Neuron (in vitro differentiated cells): ENCODE measurements at regions not wholly inside any gene's neighbourhood (a gene's known extent, or its start where the extent isn't known, plus 50 kb on each side); places are given as distances from the start of the nearest gene placed in this dataset.

Experiments used
- H2AFZ ChIP-seq: one replicate; pipeline ENCODE4 v1.6.1; 2013; ENCODE audit warnings: low read depth, mild to moderate bottlenecking, inconsistent platforms, low read length, moderate library complexity
- H3K27me3 ChIP-seq: one replicate; pipeline ENCODE4 v1.6.1; 2013; ENCODE audit warnings: low read length; ENCODE audit not compliant: insufficient read depth
- H3K36me3 ChIP-seq: one replicate; pipeline ENCODE4 v1.6.1; 2013; ENCODE audit warnings: low read length; ENCODE audit not compliant: insufficient read depth
- H3K4me1 ChIP-seq: one replicate; pipeline ENCODE4 v1.6.1; 2013; ENCODE audit warnings: low read length; ENCODE audit not compliant: insufficient read depth
- H3K4me3 ChIP-seq: 2 replicates; pipeline ENCODE4 v1.5.1; 2013; ENCODE audit warnings: mild to moderate bottlenecking, low read length, moderate library complexity
- H3K9me3 ChIP-seq: one replicate; pipeline ENCODE4 v1.6.1; 2013; ENCODE audit warnings: low read length

DNA sequence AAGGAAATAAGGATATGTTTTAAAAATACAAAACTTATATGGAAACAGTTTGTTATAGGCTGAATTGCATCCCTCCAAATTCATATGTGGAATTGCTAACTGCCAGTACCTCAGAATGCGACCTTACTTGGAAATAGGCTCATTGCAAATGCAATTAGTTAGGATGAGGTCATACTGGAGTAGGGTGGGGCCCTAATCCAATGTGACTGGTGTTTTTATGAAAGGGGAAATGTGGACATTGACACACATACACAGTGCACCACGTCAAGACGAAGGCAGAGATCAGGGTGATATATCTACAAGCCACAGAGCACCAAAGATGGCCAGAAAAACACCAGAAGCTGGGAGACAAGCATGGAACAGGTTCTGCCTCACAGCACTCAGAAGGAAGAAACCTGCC is 494.2 kb downstream of the TSN start:
- no peaks in the 10 kb centered on the region for H3K27me3 ChIP-seq
- no peak overlapping the region for H3K4me3 ChIP-seq
- no peaks in the 10 kb centered on the region for H3K36me3 ChIP-seq
- H2AFZ ChIP-seq, result no peak overlapping the region
- H3K9me3 ChIP-seq, result no peaks in the 10 kb centered on the region
- H3K4me1 ChIP-seq, result no peaks in the 10 kb centered on the region

DNA sequence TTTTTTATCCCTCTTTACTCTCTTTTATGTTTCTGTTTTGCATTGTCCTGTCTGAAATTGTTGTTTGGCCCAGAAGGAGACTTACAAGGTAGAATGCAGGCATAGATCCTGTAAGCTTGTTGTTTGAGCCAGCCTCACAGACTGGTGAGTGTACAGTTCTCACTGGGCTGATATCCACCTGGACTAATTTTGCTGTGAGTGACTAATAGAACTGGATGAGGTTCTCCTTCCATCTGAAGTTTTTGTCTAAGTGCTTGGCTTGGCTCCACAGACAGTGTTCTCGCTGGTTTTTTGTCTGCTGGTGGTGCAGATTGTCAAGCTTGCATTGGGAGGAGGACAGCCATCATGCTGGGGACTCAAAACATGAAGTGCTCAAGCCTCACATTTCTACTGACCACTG is 495.7 kb downstream of the TSN start:
- H3K27me3 ChIP-seq, result no peaks in the 10 kb centered on the region
- H3K4me3 ChIP-seq, result no peak overlapping the region
- H3K4me1 ChIP-seq, result no peaks in the 10 kb centered on the region
- no peak overlapping the region for H2AFZ ChIP-seq
- no peaks in the 10 kb centered on the region for H3K36me3 ChIP-seq
- H3K9me3 ChIP-seq, result no peaks in the 10 kb centered on the region

DNA sequence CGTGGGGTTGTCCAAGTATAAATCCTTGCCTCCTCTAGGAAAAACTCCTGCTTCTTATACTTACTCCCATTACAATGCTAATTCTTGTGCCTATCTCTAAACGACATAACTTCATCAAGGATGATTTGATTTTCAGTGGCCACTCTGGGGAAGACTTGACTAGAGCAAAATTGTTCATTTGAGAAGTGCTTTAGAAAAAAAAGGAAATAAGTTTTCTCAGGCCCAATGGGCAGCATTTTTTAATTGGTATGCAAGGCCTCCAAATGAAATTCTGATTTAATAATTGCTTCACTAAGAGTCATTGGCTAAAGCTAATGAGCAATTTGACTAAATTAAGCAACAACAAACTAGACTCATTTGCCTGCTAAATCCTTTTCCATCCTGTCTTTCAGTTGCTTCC is 496.1 kb downstream of the TSN start:
- H3K4me3 ChIP-seq, result no peak overlapping the region
- H3K4me1 ChIP-seq, result no peaks in the 10 kb centered on the region
- no peaks in the 10 kb centered on the region for H3K27me3 ChIP-seq
- H3K9me3 ChIP-seq, result no peaks in the 10 kb centered on the region
- H2AFZ ChIP-seq, result no peak overlapping the region
- no peaks in the 10 kb centered on the region for H3K36me3 ChIP-seq

DNA sequence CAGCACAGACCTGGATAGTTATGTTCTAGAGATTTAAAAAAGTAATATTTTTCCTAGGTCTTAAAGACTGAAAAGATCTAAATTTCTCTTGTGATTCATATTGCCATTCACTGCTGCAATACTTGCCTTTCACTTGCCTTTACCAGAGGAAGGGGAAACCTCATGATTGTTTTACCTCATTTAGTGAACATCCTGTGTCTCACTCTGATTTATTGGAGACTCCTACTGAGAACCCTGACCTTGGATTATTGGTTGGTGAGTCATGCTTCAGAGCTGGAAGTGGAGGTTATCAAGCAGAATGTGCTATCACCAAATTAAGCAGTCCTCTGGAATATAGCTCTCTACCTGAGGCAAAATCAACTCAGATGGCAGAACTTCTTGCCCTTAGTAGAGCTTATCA is 500.5 kb downstream of the TSN start:
- Histone ChIP-seq H3K4me1 (no peaks in the 10 kb centered on the region), H2AFZ (no peak overlapping the region), H3K4me3 (no peak overlapping the region), H3K27me3 (no peaks in the 10 kb centered on the region), H3K36me3 (no peaks in the 10 kb centered on the region), H3K9me3 (no peaks in the 10 kb centered on the region)

DNA sequence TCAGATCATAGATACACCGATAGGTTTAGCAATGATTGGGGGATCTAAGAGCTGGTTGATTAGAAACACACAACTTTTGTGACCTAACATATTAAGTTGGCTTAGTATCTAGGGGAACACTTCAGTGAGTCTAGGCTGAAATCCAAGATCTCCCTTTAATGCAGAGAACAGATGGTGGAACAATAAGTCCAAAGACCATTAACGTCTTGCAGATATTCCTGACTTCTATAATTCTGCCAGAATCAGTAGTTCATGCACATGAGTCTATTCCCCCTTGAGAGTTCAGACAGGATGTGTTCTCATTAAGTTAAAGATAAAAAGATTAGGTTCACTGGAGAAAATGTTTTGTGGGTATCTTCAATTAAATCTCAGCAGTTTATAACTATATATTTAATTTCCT is 506.5 kb downstream of the TSN start:
- no peaks in the 10 kb centered on the region for H3K27me3 ChIP-seq
- no peaks in the 10 kb centered on the region for H3K36me3 ChIP-seq
- H3K9me3 ChIP-seq, result no peaks in the 10 kb centered on the region
- no peaks in the 10 kb centered on the region for H3K4me1 ChIP-seq
- H3K4me3 ChIP-seq, result no peak overlapping the region
- H2AFZ ChIP-seq, result no peak overlapping the region

DNA sequence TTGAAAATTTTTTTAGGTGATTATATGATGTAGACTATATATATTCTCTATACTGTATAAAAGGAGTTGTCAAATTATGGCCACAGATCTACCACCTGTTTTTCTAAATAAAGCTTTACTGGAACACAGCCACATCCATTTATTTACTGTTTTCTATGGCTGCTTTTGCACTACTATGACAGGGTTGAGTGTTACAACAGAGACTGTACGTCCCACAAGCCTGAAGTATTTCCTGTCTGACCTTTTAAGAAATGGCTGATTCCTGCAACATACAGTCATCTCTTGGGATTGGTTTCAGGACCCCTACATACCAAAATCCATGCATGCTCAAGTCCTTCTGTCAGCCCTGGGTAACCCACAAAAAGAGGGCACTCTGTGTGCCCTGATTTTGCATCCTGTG is 508.3 kb downstream of the TSN start:
- Histone ChIP-seq H3K4me3 (no peak overlapping the region), H2AFZ (no peak overlapping the region), H3K9me3 (no peaks in the 10 kb centered on the region), H3K4me1 (no peaks in the 10 kb centered on the region), H3K36me3 (no peaks in the 10 kb centered on the region), H3K27me3 (no peaks in the 10 kb centered on the region)

DNA sequence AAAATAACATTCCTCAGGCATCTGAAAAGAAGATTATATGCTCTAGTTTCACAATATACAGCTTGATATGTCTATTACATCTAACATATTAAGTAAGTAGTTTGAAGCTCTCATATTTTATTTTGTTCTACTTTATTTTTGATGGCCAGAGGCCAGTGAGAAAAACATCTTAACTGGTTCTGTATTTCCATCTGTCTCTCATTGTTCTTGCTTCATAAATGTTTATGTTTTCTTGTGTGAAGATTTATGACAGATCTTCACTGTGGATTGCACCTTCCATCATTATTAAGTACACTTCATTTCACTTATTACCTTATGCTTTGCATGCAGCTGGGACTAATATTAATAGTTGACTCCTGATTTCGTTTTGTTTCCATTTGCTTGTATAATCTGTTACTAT is 511.2 kb downstream of the TSN start:
- H2AFZ ChIP-seq, result no peak overlapping the region
- H3K9me3 ChIP-seq, result no peaks in the 10 kb centered on the region
- no peak overlapping the region for H3K4me3 ChIP-seq
- H3K27me3 ChIP-seq, result no peaks in the 10 kb centered on the region
- H3K36me3 ChIP-seq, result no peaks in the 10 kb centered on the region
- H3K4me1 ChIP-seq, result no peaks in the 10 kb centered on the region

DNA sequence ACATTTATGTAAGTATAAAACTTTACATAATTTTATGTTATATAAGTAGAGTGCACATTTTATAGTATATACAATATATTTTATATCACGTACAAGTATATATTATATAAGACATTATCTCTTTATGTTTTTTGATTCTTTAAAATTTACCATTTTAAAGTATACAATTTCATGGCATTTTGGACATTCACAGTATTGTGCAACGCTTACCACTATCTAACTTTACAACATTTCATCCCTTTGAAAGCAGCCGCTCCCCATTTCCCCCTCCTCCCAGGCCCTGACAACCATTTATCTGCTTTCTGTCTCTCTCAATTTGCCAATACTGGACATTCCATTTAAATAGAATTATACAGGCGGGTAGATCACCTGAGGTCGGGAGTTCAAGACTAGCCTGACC is 512.5 kb downstream of the TSN start:
- no peaks in the 10 kb centered on the region for H3K4me1 ChIP-seq
- H2AFZ ChIP-seq, result no peak overlapping the region
- H3K27me3 ChIP-seq, result no peaks in the 10 kb centered on the region
- H3K36me3 ChIP-seq, result no peaks in the 10 kb centered on the region
- no peak overlapping the region for H3K4me3 ChIP-seq
- no peaks in the 10 kb centered on the region for H3K9me3 ChIP-seq

DNA sequence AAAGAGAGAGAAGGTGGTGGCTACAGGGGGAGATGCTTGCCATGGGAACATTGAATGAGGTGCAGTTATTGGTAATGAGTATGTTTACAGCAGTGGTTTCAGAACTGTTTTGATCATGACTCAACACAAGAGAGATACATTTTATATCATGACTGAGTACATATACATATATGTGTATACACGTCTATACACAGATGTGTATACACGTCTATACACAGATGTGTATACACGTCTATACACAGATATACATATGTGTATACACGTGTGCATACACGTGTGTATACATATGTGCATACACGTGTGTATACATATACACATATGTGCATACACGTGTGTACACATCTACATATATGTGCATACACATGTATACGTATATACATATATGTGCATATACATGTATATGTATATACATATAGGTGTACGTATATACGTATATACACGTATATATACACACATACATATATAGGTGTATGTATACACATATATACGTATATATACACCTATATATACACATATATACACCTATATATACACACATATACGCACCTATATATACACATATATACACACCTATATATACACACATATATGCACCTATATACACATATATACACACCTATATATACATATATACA is 518.5 kb downstream of the TSN start:
- Histone ChIP-seq H3K4me1 (no peaks in the 10 kb centered on the region), H2AFZ (no peak overlapping the region), H3K9me3 (no peaks in the 10 kb centered on the region), H3K4me3 (no peak overlapping the region), H3K36me3 (no peaks in the 10 kb centered on the region), H3K27me3 (no peaks in the 10 kb centered on the region)

DNA sequence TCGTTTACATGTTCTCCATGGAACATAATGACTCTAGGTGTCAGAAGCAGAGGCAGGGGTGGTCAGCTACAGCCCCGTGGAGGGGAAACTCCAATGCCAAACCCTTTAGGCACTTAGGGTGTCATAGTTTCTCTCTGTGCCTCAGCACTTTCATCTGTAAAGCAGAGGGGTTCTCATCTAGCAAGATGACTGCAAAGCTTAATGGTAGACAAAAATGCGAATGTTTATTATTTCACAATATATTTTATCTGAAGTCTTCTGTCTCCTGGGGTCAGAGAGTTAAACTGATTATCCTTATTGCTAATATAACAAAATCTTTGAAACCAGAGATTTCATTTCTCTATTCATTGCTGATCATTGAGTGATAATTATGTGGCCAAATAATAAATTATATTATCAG is 522.5 kb downstream of the TSN start:
- Histone ChIP-seq H3K27me3 (no peaks in the 10 kb centered on the region), H2AFZ (no peak overlapping the region), H3K4me1 (no peaks in the 10 kb centered on the region), H3K4me3 (no peak overlapping the region), H3K9me3 (no peaks in the 10 kb centered on the region), H3K36me3 (no peaks in the 10 kb centered on the region)

DNA sequence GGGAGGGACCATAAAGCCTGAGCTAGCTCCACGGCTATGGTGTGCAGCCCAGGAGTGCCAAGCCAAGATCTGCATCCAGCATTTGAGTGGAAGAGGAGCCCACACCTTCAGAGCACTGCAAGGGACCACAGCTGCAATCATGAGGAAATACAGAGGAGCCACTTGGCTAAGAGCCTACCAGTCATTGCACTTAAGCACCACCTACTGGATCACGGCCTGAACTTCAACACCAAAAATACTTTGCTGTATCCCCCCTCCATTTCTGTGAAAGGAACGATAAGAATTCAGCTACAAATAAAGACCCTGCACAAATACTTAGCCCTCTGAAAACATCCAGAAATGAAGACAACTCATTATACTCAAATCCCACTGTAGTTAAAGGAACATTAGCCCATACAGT is 545.3 kb downstream of the TSN start:
- no peaks in the 10 kb centered on the region for H3K9me3 ChIP-seq
- no peak overlapping the region for H3K4me3 ChIP-seq
- no peaks in the 10 kb centered on the region for H3K27me3 ChIP-seq
- H3K4me1 ChIP-seq, result no peaks in the 10 kb centered on the region
- no peaks in the 10 kb centered on the region for H3K36me3 ChIP-seq
- H2AFZ ChIP-seq, result no peak overlapping the region

DNA sequence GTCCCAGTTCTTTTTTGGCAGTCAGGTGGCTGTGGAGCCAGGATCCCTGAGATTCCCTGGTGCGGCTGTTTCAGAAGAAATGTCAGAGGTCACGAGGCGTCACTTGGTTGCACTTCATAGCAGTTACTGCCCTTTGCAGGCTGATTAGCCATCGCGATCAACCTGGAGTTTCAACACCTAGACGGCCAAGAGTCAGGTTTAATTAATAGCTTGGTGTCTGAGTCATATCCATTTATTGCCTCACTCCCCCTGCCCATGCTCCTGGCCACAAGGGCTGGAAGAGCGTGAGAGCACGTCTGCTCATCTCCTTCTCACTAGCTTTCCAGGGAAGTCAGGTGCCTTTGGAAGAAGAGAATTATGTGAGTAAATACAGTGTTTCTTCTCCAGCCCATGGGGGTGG is 552.3 kb downstream of the TSN start:
- H3K4me1 ChIP-seq, result no peaks in the 10 kb centered on the region
- no peak overlapping the region for H3K4me3 ChIP-seq
- H3K9me3 ChIP-seq, result no peaks in the 10 kb centered on the region
- H3K27me3 ChIP-seq, result no peaks in the 10 kb centered on the region
- H3K36me3 ChIP-seq, result no peaks in the 10 kb centered on the region
- no peak overlapping the region for H2AFZ ChIP-seq

DNA sequence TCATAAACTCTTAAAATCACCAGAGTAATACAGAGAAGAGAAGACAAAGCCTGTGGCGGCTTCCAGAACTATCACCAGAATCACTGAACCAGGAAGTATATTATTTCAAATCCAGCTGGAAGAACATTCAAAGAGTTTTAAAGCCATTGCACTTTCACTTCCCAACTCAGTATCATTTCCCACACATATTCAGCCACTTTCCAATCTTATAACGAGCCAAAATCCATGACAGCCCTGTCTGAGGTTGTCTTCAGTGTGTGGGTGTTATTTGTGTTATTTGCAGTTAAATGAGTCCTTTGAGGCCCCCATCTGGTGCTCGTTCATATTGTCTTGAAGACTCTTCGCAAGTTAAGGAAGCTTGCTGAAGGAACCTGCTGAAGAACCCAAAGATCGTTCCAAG is 559.9 kb downstream of the TSN start:
- H2AFZ ChIP-seq, result no peak overlapping the region
- H3K27me3 ChIP-seq, result no peaks in the 10 kb centered on the region
- no peak overlapping the region for H3K4me3 ChIP-seq
- no peaks in the 10 kb centered on the region for H3K9me3 ChIP-seq
- no peaks in the 10 kb centered on the region for H3K36me3 ChIP-seq
- H3K4me1 ChIP-seq, result no peaks in the 10 kb centered on the region

DNA sequence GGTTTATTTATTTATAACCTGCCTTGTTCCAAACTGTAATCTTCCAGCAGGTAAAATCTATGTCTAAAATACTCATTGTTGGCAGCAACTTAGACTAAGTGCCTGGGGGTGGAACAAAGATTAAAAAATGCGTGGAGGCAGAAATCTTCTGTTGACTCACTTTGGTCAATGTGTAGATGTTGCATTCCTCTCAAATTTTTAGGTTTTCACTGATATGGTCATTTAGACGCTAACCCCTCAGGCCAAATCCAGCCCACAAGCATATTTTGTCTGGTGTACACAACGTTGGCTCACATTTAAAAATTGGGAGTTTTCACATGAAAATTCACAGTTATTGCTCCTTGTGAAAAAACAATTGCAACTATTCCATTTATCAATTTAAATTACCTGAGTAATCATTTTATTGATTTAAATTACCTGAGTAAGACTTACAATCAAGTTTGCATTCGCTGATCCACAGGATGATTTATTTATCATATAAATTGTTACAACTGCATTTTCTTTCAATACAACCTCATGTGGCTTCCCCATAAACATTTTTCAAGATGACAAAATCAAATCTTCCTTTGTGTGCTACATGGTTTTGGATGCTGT is 564.2 kb downstream of the TSN start:
- no peaks in the 10 kb centered on the region for H3K36me3 ChIP-seq
- H3K9me3 ChIP-seq, result no peaks in the 10 kb centered on the region
- H3K4me3 ChIP-seq, result no peak overlapping the region
- H2AFZ ChIP-seq, result no peak overlapping the region
- no peaks in the 10 kb centered on the region for H3K27me3 ChIP-seq
- no peaks in the 10 kb centered on the region for H3K4me1 ChIP-seq
